ENCODE measurements at regions not wholly inside any gene's neighbourhood (a gene's known extent, or its start where the extent isn't known, plus 50 kb on each side); places are given as distances from the start of the nearest gene placed in this dataset.

DNA sequence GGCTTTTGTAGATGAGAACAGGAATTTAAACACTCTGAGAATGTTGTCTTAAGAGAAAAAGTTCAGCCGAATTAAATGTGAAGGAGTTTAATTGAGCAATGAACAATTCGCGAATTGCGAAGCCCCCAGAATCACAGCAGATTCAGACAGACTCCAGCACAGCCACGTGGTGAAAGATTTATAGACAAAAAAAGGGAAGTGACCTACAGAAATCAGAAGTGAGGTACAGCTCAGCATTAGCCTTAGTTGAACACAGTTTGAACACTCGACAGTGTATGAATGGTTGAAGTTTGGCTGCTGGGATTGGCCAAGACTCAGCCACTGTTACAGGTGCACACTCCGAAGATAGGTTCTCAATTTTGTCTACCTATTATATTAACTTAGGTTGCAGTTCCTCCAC is 264.0 kb upstream of the CHST9 start:
- no peak for DNase-seq

DNA sequence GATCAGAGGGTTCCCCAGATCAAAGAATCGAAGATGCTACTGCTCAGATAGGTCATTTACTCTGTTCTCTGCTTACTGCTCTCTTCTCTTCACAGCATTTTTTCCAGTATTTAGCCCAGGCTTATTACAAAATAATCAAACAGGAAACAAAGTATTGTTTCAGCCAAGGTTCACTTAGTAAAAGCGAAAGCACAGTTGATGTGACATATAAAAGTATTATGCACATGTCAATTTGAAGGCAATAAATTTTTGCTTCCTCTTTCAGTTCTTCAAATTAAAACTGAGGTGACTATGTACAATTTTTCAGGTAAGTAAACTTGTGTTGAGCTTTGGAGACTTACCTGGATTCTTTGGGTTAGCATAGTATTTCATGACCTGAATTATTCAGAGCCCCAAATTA is 262.8 kb upstream of the CHST9 start:
- DNase-seq = no peak

DNA sequence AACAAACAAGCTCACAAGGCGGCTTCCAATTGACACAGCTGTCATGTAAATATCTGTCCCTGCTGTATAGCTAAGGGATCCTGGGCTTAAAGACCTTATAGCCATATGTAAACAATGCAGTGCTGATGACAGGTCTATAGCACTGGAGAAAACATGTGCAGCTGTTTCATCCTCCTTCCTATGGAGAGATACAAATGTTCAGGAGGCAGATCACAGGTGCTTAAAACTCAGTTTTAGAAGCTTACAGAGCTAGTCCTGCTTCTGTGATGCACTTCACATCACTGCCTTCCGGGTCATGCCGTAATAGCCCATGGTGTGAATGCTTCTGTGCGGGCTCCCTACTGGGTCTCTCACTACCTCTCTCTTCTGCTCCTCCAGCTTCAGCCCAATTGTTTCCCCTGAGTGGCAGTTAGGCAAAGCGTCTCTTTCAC is 262.4 kb upstream of the CHST9 start:
- no peak for DNase-seq

GRCh38 chr18:27430595-27430994 is 245.5 kb upstream of the CHST9 start:
- no peak for DNase-seq

DNA sequence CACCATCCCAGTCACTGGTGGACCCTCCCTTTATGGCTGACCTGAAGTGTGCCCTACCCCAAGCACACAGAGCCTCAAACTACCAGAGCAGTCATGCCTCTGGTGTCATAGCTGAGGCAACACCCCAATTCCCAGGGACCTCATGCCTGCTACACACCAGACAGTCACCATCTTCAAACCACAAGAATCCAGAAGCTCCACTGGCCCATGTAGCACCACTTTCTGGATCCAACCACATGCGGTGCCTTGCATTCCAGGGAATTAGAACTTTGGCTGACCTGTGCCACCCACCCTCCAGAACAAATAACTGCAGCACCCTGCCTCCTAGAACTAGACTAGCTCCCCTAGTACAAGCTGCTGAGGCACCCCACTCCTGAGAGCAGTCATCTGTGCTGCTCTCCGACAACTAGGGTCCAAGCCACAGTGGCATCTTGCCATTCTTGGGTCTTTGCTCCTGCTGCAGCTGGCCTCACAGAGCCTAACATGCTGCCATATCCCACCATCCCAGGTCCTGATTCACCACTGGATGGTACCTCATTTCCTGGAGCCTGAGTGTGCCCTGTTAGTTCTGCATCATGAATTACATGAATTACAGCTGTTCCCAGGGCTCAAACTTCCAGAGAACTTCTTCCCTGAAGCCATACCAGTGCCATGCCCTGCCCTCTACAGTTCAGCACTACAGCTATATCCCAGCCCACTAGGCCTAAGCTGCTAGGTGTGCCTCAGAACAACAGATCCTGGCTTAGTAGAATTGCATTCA is 243.8 kb upstream of the CHST9 start:
- no peak for DNase-seq

- DNase-seq = no peak
Observed at GRCh38 chr18:27428120-27428519, 243.0 kb upstream of the CHST9 start.

DNA sequence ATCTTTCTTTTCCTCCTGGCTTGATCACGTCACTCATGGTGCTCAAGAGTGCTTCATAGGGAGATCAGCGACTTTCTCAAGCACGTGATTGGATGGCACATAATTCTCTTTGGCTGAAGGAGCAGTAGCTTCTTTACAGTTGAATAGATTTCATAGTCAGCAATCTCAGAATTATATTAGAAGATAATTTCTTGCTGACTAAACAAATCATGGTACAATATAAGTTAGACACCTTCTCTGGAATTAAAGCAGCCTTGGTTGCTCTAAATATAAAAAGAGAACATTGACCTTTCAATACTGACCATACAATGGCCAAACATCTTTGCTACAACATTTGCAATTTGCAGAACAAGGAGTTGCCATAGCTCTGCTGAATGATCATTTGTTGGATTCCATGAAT is 238.5 kb upstream of the CHST9 start:
- DNase-seq = no peak

DNA sequence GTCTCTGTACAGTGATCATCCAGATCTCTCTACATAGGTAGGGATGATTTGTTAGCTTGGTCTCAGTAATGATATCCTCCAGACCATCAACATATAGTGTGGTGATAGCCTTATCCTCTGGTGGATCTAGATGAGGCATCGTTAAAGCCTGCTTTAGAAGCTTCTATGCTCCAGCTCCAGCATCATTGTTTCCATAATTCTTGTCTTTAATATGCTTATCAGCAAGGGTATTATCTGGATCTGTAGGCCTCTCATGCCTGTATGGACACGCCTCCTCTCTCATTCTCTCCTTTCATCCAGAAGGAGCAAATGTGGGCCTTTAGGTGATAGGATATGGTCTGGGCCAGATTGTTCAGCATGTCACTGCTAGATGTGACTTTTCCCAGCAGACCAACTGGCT is 234.5 kb upstream of the CHST9 start:
- no peak for DNase-seq

GRCh38 chr18:27415495-27415894 is 230.4 kb upstream of the CHST9 start:
- DNase-seq = no peak

- DNase-seq = no peak
Observed at GRCh38 chr18:27414682-27415081, 229.6 kb upstream of the CHST9 start.

DNA sequence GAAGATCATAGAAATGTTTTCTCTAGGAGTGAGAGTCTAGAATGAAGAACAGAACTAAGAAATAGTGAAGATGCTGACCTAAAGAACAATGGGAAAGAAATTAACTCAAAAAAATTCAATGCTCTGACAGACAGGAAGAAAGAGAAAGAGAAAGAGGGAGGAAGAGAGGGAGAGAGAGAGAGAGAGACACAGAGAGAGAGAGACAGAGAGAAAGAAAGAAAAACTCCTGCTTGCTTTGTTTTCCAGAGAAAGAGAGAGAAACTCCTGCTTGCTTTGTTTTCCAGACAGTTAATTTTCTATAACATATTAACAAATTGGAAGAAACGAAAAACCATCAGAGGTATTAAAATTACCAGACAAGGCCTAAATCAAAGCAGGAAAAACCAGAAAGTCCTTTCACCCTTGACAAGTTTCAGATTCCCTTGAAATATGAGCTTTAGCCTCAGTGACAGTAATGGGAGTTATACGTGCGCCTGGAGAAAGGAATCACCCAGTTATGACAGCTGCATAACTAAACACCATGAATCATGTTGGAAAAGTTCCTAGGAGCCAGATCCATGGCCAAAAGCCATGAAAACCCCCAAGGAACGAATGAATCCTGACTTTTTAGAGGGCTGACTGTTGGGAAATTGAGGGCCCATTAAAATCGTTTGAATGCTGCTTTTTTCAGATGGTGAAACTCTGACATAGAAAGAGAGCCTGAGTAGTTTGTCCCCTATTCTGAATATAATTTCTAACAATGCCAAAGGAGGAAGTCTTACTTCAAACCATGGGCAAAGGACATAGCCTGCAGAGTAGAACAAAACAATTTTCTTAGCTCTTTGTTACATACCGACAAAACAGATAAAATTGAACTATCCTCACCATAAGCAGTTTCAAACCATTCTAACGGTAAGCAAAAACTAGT is 228.6 kb upstream of the CHST9 start:
- DNase-seq = no peak

- no peak for DNase-seq
Observed at GRCh38 chr18:27412556-27412955, 227.4 kb upstream of the CHST9 start.

DNA sequence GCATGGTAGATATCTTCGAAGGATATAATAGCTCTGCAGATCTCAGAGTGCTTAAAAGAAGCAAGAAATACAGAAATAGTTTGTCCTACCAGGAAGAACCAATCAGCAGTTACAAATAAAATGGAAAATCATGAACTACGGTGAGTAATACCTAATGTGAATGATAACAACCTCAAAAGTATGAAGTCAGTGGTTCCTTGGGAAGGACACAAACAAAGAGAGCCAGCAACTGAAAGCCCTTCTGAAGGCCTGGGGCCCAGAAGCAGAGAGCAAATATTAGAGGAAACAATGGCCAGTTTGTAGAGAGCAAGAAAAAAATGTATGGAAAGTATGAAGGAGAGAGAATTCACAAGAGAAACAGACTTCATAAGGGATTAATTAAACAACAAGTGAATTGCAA is 226.8 kb upstream of the CHST9 start:
- no peak for DNase-seq

- DNase-seq = no peak
Observed at GRCh38 chr18:27411013-27411412, 225.9 kb upstream of the CHST9 start.

DNA sequence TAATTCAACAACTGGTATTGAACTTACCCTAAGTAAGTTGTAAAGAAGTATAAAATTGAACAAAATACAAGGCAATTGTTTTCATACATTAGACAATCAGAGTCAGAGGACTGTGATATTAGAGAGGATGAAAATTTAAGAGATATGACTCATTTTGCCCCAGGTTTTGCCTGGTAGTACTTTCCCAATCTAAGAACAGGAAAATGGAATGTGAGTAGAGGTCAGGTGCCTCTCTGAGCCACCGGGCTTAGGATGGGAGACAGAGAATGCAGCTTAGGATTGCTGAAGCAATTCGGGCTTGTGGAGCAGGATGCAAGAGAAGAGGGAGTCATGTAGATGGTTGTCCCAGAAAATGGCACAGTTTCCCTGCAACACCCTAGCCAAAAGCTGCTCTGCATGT is 219.7 kb upstream of the CHST9 start:
- no peak for DNase-seq

DNA sequence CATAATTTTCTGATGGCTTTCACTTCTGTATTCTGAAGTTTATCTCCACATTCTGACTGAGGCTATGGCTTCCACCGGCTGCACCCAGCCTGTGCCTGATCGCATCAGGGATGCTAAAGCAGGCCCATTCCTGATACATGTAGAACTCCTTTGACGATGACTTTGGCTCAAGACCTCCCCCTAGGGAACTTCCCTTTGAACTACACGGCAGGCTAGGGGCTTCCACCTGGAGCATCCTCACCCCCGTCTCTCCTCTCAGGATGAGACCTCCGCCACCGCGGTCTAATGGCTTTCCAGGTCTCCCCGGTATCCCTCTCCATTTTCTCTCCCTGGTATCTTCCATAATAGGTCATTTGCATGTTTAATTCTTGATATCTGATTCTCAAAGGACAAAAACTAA is 214.9 kb upstream of the CHST9 start:
- DNase-seq = no peak

DNA sequence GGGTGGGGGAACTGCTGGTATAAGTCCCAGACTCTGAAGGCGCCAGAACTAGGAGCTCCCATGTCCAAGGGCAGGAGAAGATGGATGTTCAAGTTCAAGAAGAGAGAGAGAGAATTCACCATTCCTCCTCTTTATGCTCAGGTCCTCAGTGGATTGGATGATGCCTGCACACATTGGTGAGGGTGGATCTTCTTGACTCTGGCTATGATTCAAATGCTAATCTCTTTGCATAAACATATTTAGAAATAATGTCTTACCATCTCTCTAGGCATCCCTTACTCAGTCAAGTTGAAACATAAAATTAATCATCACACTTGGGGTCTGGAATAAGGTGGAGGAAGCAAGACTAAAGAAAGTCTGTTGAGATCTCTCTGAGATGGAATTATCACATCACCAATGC is 210.6 kb upstream of the CHST9 start:
- no peak for DNase-seq

- DNase-seq = no peak
Observed at GRCh38 chr18:27394687-27395086, 209.6 kb upstream of the CHST9 start.

GRCh38 chr18:27382567-27383216 is 197.6 kb upstream of the CHST9 start:
- DNase-seq = no peak

- DNase-seq = no peak
Observed at GRCh38 chr18:27378431-27379095, 193.5 kb upstream of the CHST9 start.

- DNase-seq = no peak
Observed at GRCh38 chr18:27377251-27377650, 192.1 kb upstream of the CHST9 start.

DNA sequence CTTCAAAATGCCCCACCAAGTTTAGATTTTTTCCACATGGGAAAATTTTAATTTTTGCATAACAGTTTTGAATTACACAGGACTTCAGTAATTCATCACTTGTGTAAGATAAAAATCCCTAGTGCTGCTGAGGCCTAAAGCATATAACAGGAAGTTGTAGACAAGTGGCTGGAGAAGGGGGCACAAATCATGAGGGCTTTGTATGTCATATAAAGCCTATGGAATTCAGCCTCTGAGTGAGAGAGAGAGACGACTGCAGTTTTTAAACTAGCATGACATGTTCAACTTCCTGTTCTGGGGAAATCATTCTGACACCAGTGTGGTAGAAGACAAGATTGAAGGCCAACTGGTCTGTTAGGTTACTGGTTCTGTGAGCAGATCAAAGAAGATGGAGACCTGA is 187.3 kb upstream of the CHST9 start:
- DNase-seq = no peak

GRCh38 chr18:27366665-27367064 is 181.6 kb upstream of the CHST9 start:
- no peak for DNase-seq

All from occipital lobe (tissue), 1 donor.